GM19328 (cell line): ENCODE measurements at regions not wholly inside any gene's neighbourhood (a gene's known extent, or its start where the extent isn't known, plus 50 kb on each side); places are given as distances from the start of the nearest gene placed in this dataset.

Experiments
- ATAC-seq: cut with Tn5 transposase; IDR thresholded peaks from one replicate; pipeline ENCODE4 v1.9.1; 2021; ENCODE audit warnings: mild to moderate bottlenecking, moderate library complexity; ENCODE audit not compliant: unreplicated experiment

DNA sequence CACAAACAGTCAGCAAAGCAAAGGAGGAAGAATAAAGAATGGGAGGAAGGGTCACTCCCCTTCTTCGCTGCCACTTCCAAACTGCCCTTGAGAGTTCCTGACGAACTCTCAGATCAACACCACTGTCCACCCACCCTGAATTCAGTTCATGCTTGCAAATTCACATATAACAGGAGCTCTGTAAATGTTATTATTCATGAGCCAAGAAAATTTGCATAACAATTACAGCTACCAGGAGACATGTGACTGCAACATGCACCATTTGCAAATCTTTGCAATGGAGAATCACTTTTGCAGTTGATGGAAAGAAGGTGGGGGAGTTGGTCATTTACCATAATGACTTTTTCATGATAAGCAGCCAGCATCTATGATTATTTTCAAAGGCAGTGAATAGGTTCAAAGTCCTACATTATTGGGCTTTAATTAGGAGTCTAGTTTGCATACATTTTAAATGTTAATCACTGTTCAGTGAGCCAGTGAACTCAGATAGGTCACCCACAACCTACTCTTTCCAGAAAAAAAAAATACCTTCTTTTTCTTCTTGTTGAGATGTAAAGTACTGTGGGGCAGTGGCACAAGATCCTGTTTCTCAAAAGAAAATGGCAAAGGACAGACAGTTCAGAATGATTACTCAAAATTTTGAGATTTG is 149.7 kb downstream of the CAAP1 start:
- ATAC-seq = no peak

DNA sequence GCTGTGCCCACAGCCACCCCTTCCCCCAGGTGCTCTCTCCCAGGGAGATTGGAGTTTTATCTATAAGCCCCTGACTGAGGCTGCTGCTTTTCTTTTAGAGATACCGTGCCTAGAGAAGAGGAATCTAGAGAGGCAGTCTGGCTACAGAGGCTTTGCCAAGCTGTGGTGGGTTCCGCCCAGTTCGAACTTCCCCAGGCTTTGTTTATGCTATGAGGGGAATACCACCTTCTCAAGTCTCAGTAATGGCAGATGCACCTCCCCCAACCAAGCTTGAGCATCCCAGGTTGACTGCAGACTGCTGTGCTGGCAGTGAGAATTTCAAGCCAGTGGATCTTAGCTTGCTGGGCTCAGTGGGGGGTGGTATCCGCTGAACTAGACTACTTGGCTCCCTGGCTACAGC is 157.4 kb downstream of the CAAP1 start:
- ATAC-seq = no peak

DNA sequence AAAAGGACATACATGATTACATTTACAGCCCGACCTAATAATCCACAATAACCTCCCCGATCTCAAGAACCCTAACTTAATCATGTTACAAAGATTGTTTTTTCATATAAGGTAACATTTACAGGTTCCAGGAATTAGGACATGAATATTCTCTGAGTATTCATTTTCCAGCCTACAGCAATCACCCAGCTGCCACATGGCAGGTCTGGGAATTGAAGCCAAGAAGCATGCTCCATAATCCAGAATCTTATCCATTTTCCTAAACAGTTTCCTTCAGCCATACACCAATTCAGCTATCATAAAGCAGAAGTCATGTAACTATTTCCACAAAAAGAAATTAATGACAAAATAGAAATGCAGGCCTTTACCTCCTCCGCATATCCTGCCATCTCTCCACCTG is 163.4 kb downstream of the CAAP1 start:
- ATAC-seq = no peak

DNA sequence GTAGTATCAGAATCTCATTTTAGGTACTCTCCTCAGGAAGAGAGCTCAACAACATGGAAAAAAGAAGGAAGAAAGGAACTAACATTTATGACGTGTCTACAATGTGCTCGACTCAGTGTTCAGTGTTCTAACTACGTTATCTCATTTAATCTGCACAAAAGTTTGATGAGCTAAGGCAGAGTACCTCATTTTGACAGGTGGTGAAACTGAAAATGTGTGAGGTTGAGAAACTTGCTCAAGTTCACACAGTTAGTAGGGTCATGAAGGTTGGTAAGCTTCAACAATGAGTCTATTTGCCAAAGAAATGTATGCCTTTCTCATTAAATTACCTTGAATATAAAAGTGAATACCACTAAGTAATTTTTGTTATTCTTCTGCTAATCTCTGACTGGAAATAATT is 165.1 kb downstream of the CAAP1 start:
- ATAC-seq = peak; percentile 63

DNA sequence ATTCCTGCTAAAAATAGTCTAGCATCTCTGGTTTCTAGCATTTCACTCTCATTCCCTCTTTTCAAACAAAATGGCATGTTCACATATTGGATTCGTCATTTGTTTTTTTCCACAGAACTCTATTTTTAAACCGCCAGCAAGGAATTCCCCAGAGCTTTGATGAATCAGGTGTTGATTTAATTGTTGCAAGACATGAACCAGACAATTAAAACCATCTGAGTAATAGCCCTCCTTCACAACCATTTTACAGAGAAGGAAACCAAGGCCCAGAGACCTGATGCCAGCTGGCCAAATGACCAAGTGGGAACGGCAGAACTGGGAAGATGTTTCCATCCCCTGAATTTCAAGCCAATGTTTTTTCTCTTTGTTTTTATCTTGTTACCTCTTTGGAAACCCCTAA is 167.0 kb downstream of the CAAP1 start:
- ATAC-seq = no peak

DNA sequence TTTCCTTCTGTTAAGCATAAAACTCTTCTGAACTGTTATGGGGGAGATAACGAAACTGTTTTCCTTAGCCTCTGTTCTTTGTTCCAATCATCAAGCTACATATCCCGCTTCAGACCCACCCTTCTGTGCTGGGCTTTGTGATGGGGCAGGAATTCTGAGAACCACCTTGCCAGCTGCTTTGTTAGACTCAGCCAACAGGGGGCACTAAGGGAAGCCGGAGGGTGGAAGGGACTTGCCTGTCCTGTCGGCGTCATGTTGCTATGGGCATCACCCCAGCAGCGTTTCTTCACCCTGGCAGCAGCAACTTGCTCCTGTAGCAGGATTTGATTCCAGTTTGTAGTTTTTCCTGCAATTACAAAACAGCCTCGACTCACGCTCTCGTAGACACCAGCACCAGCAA is 169.1 kb downstream of the CAAP1 start:
- peak; percentile 48 for ATAC-seq

DNA sequence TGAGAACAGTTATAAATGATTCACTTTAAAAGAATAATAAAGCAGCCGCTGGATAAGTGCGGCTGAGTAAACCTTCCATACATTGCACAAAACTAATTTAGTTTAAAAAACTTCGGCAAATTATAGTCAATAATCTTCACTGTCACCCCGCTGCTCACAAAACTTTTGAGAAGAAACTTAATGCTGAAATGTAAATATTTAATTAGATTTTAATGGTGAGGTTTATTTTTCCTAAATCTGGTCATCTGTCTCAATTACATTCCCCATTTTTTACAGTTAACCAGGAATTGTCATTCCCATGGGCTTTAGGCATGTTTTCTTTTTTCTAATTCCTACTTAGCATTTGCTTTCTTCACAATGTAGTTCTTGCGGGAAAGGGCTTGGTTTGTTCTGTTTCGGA is 169.8 kb downstream of the CAAP1 start:
- ATAC-seq = no peak

DNA sequence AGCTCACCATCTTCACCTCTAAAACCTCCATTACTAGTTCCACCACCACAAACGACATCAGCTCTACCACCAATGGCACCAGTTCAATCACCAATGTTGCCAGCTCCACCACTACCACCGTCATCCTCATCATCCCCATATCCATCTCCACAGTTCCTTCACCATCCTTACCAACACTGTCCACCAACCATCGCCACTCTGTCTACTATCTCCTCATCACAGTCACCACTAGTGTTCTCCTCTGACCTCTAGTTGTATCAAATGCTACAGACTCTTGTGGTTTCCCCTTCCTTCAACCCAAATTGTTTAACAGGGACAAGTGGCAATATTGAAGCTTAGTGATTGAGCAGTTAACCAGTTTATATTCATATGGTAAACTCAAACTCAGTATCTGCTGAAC is 182.6 kb downstream of the CAAP1 start:
- ATAC-seq = no peak

DNA sequence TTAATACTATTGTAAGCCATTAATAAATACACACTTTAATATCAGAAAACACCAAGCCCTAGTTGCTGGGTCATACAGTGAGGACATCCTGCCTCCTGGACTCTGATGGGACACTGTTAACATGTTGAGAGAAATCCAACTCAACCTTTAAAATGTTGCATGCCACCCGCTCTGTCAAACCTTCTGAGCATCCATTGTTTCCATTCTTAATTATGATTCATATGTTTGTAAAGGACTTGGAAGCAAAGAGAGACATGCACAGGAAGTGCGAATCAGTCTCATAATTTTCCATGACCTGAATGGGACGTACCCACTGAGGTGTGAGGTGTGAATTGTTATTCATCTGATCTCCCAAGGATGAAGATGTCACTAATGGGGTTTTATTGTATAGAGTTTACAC is 186.4 kb downstream of the CAAP1 start:
- ATAC-seq = no peak

DNA sequence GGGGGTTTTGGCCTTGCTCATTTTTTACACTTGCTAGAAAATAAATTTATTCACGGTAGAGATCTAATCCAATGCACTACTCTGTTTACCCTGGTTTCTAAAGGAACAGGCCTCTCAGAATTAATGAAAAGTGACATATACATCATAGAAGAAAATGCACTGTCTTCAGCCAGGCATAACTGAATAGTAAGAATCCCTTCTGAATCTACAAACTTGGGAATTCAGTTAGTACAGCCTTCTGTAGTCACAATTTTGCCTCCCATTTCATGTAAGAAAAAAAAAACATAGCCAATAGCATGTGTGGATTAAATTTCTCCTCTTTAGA is 197.3 kb downstream of the CAAP1 start:
- ATAC-seq = no peak

DNA sequence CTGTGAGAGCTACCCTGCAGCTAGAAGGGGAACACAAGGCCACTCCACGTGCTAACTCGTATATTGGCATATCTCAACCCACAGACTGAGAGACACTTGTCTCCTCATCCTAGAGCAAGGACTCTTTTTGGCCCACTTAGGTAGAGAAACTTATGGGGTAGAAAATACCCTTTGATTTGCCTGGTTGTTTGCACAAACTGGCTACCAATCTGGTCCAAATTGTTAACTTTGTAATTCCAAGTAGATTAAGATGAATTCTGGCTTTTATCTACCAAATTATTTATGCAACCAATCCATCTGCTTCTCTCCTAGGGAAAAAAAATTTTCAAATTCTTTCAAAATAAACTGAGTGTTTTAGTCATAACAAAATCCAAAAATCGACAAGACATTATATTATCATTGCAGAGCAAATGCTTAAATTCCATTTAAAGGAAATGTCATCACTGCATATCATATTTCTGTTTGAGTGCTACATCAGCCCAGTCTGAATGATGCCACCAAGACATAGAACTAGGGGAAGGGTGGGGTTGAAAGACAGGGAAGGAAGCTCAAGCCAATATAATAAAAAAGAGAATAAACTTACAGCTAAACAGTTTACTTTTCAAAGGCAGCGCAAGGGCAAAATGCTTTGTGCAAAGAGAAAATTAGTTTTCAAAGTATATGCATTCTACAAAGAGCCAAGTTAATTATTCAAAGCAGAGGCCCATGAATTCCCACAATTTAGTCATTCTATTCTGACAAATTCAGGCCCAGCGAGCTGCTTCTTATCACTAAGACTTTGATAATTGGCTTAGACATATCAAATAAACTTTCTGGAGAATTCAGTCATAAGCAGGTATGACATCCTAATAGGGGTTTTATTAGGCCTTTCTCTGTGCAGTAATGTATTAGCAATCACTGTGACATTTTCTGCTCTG is 198.0 kb downstream of the CAAP1 start:
- ATAC-seq = no peak

DNA sequence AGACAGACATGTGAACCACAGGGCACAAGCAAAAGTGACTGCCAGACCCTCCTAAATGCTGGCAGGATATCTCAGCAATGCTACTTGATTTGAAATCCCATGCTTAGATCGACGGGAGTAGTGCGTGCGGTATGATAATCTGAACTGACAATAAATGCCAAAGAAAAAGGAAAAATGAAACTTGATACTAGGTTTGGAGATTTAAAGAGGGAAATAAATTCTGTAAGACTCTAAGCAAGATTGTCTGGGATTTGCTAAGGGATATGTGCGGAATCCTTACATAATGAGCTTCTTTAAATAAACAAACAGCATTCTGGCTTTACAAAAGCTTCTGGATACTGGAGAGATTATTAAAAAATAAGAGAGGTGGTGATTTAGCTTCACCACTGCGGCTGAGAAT is 203.6 kb downstream of the CAAP1 start:
- no peak for ATAC-seq

DNA sequence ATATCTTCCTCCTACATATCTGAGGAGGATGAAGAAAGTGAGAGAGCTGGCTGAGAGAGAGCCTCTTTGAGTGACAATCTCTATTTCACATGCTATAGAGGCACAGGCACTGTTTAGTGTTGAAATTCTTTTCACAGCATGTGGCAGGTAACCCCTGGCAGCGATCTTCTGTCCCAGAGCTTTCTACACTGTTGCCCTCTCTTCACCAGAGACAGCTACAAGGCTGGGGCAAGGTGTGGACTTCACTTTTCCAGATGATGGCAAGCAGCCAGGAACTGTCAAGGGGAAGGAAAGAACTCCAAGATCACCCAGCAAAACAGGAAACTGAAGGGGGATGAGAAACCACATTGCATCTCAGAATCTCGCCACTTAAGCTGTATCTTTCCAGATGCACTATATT is 205.2 kb downstream of the CAAP1 start:
- no peak for ATAC-seq

DNA sequence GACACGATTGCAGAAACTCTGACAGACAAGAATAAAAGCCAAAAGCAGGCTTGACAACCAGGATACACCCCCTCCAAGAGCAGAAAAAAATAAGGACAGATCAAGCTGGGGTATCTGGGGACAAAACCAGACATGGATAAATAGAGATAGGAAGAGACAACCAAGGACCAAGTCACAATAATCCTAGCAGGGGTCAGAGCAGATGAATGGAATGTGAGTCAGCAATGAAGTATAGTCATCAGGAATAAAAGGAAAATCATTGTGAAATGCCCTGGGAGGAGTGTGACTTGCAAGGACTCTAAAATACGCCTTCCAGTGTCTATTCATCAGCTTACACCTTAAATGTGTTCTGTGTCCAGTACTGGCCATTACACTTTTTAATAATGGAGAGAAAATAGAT is 206.8 kb downstream of the CAAP1 start:
- ATAC-seq = no peak

DNA sequence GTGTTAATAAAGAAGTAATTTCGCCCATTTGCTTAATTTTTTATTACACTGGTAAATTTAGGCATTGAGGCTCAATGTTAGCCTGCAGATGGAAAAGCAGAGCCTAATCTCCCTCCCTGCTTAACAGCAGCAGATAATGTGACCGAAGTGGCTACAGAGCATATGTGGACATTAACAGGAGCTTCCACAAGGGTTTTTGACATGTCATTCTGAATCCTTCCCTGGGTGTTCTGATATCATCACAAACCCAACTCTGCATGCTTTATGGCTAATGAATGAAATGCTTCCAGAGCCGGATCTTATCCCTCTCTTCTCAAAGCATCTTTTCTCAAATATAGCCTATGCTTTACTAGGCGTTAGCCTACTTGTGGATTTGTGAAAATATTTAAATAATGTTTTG is 208.6 kb downstream of the CAAP1 start:
- no peak for ATAC-seq

DNA sequence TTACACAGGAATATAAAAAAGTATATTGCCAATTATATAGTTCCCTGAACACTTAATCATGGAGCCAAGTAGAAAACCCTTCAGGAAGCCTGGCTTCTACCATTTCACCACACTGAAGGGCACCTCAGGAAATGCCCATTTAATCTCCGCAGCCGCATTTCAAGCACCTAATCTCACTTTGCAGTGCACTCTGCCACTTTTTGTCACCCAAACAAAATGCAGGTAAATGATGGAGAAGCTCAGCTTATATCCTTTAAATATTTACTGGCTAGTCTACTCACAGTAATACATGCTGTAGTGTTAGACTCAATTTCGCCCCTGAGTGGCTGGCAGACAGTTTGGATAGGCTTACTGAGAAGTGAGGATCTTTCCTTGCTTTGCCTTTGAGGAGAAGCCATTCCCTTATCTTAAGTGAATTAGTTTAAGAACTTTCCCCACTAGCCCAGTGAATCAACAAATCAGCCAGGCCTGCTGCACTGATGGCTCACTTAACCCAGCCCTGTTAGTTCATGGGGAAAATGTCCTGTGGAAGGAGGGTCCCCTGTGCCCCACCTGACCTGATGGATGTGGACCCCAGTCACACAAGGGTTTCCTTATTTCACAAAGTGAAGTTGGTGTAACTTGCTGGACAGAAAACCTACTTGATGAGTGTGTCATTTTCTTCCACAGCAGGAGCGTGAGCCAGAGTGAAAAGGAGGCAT is 209.7 kb downstream of the CAAP1 start:
- ATAC-seq = no peak

DNA sequence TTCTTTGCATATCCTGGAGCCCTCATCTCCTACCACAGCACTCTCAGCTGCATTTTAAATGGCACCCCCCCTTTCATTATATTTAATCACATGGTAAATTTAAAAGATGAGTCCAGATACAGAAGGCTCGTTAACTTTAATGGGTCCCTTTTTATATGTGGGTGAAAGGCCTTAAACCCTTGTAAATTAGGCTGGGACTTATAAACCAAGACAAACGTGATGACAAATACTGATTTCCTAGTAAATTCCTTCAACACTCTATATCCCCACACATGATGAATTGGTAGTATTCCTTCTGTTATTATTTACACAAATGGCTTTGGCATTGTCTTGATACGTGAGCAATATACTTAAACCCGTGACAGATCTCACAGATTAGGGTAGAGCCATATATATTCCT is 210.6 kb downstream of the CAAP1 start:
- ATAC-seq = no peak

DNA sequence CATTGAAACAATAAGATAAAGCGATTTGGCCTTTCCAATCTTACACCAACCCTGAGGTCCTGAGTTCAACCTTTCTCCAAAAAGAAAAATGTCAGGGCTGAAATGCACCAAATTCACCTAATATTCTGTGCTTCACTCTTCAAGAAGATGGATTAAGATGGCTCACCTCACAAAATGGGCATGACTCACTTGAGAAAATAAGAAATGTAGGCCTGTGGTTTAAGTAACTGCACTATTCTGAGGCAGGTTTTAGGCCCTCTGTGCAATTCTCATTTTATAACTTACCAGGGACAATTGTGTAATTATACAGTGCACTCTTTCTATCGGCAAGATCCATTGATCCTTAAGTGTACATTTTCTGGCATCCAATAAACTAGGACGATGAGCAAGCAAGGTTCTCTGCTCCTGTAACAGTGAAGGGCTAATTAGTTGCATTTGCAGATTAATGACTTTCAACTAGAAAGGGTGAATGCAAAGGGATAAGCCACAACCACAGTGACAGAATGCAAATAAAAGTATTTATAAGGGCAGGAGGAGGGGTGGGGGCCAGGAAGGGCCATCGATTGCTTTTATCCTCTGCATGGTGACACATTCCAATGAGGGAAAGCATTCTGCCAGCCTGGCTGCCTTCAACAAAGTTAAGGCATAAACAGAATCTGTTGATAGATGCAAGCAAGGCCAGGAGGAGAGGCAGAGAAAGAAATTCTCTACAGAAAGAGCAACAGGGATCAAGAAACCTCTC is 214.5 kb downstream of the CAAP1 start:
- ATAC-seq = no peak

DNA sequence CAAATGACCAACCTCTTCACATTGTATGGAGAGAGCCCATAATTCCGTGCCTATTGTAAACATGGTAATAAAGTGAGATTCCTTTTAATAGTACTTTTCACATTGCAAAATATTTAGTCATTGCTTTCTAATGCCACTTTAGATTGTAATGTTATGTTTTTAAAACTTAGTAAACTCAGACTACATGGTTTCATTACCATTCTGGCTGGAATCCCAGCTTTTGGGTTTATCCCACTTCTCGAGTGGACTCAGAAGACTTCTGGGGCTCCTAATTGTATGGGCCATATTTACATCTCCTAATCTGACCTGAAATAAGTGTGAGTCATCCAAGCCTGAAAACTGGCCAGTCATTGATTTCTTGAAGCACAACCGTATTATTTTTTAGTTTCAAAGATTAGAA is 217.6 kb downstream of the CAAP1 start:
- no peak for ATAC-seq

DNA sequence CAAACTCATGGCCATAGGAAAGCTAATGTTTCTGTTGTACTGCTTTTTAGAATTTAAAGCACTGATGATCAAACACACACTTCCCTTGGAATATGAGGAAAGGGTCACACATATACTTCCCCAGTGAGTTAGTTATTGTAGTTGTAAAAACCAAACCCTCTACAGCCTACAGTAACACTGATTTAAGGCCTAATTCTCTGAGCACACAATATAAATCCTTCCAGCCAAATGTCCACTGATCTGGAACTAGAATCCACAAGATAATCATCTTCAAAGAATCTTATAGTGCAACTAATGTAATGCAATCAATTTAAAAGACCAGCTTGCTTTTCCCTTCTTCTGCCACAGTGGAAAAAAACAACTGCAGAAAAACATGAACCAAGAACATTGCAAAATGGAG is 219.3 kb downstream of the CAAP1 start:
- no peak for ATAC-seq
